ENCODE measurements at regions not wholly inside any gene's neighbourhood (a gene's known extent, or its start where the extent isn't known, plus 50 kb on each side); places are given as distances from the start of the nearest gene placed in this dataset.
"Not testable (repeated sequence)": the region's sequence is repeated elsewhere in the genome, so short reads cannot be mapped to it uniquely, and the experiment has no call there.

DNA sequence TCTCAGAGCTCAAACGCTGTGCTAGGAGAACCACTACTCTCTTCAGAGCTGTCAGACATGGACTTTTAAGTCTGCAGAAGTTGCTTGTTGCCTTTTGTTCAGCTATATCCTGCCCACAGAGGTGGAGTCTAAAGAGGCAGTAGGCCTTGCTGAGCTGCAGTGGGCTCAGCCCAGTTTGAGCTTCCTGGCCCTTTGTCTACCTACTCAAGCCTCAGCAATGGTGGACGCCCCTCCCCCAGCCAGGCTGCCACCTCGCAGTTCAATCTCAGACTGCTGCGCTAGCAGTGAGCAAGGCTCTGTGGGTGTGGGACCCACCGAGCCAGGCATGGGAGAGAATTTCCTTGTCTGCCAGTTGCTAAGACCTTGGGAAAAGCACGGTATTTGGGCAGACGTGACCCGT is 426.2 kb downstream of the PIK3C3 start:
- not testable (repeated sequence) for DNase-seq (ENCODE audit: low read depth in 1 of 2, low spot score in 1 of 2)

- DNase-seq (ENCODE audit: low read depth in 1 of 2, low spot score in 1 of 2), result no peak
Measured at GRCh38 chr18:42392416-42392815, 437.4 kb downstream of the PIK3C3 start.

GRCh38 chr18:42392926-42393325 is 437.9 kb downstream of the PIK3C3 start:
- DNase-seq (ENCODE audit: low read depth in 1 of 2, low spot score in 1 of 2), result no peak

GRCh38 chr18:42394238-42394637 is 439.2 kb downstream of the PIK3C3 start:
- no peak for DNase-seq (ENCODE audit: low read depth in 1 of 2, low spot score in 1 of 2)

GRCh38 chr18:42401131-42401673 is 446.2 kb downstream of the PIK3C3 start:
- no peak for DNase-seq (ENCODE audit: low read depth in 1 of 2, low spot score in 1 of 2)

GRCh38 chr18:42404151-42404550 is 449.1 kb downstream of the PIK3C3 start:
- DNase-seq (ENCODE audit: low read depth in 1 of 2, low spot score in 1 of 2), result no peak

DNA sequence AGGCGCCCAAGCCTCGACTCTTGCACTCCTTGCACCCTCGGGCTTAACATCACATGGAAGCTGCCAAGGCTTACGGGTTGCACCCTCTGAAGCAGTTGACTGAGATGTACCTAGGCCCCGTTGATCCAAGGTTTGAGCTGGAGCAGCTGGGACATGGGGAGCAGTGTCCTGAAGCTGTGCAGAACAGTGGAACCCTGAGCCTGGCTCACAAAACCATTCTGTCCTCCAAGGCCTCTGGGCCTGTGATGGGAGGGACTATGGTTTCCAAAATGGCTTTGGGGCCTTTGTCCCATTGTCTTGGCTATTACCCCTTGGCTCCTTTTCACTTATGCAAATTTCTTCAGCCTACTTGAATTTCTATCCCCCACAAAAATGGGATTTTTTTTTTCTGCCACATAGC is 454.0 kb downstream of the PIK3C3 start:
- DNase-seq (ENCODE audit: low read depth in 1 of 2, low spot score in 1 of 2), result no peak

DNA sequence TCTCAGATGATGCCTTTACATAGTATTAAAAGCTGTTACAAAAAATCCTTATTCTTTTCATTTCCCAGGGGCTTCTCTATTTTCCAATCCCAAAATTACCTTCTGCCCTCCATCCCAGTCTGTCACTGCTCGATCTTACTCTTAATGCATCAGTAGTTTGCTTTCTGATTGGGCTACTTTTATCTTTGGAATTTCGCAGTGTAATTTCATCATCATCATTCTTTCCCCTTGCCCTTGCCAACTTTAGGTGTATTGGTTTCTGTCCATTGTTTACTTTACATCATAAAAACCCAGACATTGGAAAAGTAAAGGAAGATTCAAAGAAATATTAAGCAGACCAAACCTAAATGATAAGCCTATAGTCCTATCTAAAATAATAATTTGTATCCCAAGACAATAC is 457.2 kb downstream of the PIK3C3 start:
- DNase-seq (ENCODE audit: low read depth in 1 of 2, low spot score in 1 of 2), result no peak

GRCh38 chr18:42412896-42413295 is 457.9 kb downstream of the PIK3C3 start:
- DNase-seq (ENCODE audit: low read depth in 1 of 2, low spot score in 1 of 2), result no peak

GRCh38 chr18:42413870-42414269 is 458.8 kb downstream of the PIK3C3 start:
- DNase-seq (ENCODE audit: low read depth in 1 of 2, low spot score in 1 of 2), result no peak

DNA sequence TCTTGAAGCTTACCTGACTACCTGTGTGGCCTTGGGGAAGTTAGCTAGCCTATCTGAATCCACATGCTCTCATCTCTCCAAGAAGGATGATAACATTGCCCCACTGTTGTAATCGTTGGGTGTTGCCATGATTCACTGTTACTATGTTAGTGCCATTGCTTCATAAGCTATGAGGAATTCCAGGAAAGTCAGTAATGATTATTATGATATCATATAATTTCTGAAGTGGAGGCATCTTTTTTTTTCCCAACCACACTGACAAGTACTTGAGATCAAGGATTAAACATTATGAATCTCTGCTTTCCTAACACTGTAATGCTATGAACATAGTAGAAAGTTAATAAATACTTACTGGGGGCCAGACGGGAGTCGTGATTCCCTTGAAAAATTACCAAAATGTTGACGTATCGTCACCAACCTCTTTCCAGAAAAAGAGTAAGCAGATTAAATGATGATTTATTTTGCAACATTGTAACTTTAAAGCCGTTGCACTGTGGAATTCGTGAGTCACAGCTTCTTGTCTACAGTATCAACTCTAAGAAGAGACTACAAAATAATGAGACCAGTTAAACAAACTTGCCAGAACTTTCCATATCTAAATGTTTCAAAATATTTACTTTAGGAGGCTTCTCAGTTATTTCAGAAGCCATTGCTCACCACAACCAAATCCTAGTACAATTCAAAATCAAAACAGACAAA is 459.9 kb downstream of the PIK3C3 start:
- no peak for DNase-seq (ENCODE audit: low read depth in 1 of 2, low spot score in 1 of 2)

DNA sequence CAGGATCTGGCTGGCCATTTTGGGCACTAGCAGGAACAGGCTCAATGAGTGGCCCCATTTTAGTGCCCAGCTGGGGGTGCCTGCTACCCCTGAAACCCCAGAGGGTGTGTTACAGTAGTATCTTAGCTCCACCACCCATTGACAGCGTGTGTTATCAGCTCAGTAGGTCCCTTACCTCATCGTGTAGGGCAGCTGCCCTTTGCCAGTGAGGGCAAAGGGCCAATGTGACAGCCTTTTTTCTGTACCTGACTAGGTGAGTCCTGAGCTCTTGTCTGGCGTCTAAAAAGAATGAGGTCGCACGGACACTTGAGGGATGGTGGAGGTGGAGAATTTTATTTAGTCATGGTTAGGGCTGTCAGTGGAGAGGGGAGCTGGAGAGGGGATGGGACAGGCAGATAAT is 462.2 kb downstream of the PIK3C3 start:
- no peak for DNase-seq (ENCODE audit: low read depth in 1 of 2, low spot score in 1 of 2)

GRCh38 chr18:42418121-42418520 is 463.1 kb downstream of the PIK3C3 start:
- no peak for DNase-seq (ENCODE audit: low read depth in 1 of 2, low spot score in 1 of 2)

DNA sequence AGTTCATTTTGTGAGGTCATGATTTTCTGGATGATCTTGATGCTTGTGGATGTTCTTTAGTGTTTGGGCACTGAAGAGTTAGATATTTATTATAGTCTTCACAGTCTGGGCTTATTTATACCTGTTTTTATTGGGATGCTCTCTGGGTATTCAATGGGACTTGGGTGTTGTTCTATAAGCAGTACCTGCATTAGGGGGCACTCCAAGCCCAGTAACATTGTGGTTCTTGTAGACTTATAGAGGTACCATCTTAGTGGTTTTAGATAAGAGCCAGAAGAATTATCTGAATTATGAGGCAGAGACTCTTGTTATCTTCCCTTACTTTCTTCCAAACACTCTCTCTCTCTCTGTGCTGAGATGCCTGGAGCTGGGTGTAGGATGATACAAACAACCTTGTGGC is 470.0 kb downstream of the PIK3C3 start:
- no peak for DNase-seq (ENCODE audit: low read depth in 1 of 2, low spot score in 1 of 2)

DNA sequence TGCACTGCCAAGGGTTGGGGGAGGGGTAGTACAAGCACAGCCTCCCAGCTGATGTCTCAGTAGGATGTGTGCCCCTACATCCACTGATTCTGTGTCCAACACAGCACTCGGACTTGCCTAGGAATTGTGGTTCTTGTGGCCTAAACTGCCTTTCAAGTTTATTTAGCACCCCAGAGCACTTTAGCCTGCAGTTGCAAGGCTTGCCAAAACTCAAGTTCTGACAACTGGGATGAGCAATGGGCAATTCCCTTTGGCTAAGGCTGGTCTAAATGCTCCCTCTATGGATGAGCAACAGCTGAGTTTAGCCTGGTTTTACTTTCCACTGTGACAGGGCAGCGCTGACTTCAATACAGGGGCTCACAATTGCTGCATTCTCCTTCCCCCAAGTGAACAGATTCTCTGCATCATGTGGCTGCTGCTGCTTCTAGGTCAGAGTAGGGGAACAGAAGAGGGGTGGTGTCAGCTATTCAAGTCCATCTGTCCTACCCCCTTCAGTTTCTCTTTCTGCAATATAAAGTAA is 471.5 kb downstream of the PIK3C3 start:
- no peak for DNase-seq (ENCODE audit: low read depth in 1 of 2, low spot score in 1 of 2)

DNA sequence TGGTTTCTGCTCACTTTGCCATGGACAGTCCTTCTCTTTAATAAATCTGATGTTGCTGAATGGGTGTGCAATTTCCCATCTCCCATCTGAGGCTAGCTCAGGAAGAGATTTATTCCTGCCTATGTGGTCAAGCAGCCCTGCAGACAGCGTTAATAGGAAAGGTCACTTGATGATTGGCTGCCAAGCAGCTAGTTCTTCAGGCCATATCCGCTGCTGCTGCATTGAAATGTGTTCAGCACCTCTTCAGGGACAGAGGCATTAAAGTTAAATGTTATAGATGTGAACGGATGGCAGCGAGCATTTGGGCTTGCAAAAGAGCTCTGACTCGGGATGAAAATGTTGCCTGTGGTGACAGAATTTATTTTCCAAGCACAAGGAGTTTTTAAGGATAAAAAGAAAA is 474.2 kb downstream of the PIK3C3 start:
- DNase-seq (ENCODE audit: low read depth in 1 of 2, low spot score in 1 of 2), result no peak

GRCh38 chr18:42436222-42436765 is 481.3 kb downstream of the PIK3C3 start:
- DNase-seq (ENCODE audit: low read depth in 1 of 2, low spot score in 1 of 2), result no peak

- no peak for DNase-seq (ENCODE audit: low read depth in 1 of 2, low spot score in 1 of 2)
Measured at GRCh38 chr18:42437001-42437400, 482.0 kb downstream of the PIK3C3 start.

GRCh38 chr18:42437646-42438045 is 482.6 kb downstream of the PIK3C3 start:
- DNase-seq (ENCODE audit: low read depth in 1 of 2, low spot score in 1 of 2), result no peak

GRCh38 chr18:42442656-42443055 is 487.6 kb downstream of the PIK3C3 start:
- DNase-seq (ENCODE audit: low read depth in 1 of 2, low spot score in 1 of 2), result no peak

GRCh38 chr18:42444349-42444748 is 489.3 kb downstream of the PIK3C3 start:
- no peak for DNase-seq (ENCODE audit: low read depth in 1 of 2, low spot score in 1 of 2)

DNA sequence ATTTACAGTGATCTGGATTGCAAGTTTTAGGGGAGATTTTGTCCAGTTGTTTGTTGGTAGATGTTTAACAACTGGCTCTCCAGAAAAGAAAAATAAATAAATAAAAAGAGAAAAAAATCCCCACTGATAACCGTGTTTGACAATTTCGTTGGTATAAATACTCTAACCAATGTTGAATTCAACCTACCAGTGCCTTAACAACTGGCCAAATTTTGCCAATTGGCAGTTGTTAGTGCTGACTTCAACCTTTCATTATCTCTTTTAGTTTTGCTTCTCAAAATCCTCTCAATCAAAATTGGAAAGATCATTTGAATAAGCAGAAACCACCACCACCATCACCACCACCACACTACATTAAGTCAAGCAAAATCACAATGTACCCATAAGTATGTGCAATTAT is 490.3 kb downstream of the PIK3C3 start:
- DNase-seq (ENCODE audit: low read depth in 1 of 2, low spot score in 1 of 2), result no peak

- DNase-seq (ENCODE audit: low read depth in 1 of 2, low spot score in 1 of 2), result no peak
Measured at GRCh38 chr18:42446195-42446594, 491.2 kb downstream of the PIK3C3 start.

All from activated CD4-positive, alpha-beta T cell treated with anti-CD3 and anti-CD28 coated beads, Interleukin-2, amount 50 U/mL, for 24 hours (primary cell).